ENCODE measurements at regions not wholly inside any gene's neighbourhood (a gene's known extent, or its start where the extent isn't known, plus 50 kb on each side); places are given as distances from the start of the nearest gene placed in this dataset.

DNA sequence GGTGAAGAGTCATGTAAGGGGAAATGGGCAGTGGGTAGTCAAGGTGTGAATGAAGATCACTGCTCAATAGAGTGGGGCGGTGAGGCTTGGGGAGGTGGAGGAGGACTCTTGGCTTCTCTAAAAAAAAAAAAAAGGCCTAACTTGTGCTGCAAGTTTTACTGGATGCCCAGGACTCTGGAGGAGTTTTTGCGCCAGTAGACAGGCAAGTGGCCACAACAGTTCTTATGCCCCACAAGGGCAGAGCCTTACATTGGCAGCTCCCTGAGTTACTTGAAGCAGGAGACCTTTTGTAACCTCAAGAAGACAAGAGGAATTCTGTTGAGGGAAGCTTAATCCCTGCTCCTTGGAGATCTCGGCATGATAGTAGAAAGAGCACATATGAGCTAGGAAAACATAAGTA lies 54.9 kb upstream of the PPP2R5A start:
- Histone ChIP-seq H3K36me3 (no peaks in the 10 kb centered on the region), H3K4me1 (replicated peaks) (no peaks in the 10 kb centered on the region), H3K27ac (no peak overlapping the region), H3K27me3 (replicated peaks; ENCODE audit: insufficient read depth) (no peaks in the 10 kb centered on the region), H3K9me3 (no peaks in the 10 kb centered on the region), H3K4me3 (no peak overlapping the region)
- 92% methylated on average over 3 of the region's 3 CpGs for WGBS
- no peak for DNase-seq (ENCODE audit: low spot score)
- TF ChIP-seq, protein P1, sequence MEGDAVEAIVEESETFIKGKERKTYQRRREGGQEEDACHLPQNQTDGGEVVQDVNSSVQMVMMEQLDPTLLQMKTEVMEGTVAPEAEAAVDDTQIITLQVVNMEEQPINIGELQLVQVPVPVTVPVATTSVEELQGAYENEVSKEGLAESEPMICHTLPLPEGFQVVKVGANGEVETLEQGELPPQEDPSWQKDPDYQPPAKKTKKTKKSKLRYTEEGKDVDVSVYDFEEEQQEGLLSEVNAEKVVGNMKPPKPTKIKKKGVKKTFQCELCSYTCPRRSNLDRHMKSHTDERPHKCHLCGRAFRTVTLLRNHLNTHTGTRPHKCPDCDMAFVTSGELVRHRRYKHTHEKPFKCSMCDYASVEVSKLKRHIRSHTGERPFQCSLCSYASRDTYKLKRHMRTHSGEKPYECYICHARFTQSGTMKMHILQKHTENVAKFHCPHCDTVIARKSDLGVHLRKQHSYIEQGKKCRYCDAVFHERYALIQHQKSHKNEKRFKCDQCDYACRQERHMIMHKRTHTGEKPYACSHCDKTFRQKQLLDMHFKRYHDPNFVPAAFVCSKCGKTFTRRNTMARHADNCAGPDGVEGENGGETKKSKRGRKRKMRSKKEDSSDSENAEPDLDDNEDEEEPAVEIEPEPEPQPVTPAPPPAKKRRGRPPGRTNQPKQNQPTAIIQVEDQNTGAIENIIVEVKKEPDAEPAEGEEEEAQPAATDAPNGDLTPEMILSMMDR (IDR thresholded peaks at IDR 0.05) = no peak
- TF ChIP-seq POLR2A (IDR thresholded peaks at IDR 0.05) (no peak), POLR2AphosphoS5 (IDR thresholded peaks at IDR 0.05) (no peak)
- intact Hi-C loops (cut with DNase I) = loop anchor here (5.0 kb wide), 1 partner anchor 57 kb away; the partner anchor contains the start of gene PPP2R5A

DNA sequence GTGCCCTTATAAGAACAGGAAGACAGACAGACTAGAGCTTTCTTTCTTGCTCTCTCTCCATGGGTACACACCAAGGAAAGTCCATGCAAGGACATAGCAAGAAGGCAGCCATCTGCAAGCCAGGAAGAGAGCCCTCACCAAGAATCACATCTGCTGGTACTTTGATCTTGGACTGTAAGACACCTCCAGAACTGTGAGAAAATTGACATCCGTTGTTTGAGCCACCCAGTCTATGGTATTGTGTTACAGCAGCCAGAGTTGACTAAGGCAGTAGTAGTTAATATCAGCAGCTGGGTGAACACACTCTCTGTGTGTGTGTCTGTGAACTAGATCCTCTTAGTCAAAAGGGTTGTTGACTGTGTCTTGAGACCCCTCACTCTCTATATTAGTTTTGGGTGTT lies 53.8 kb upstream of the PPP2R5A start:
- no peaks in the 10 kb centered on the region for H3K36me3 ChIP-seq
- 77% methylated on average over 1 of the region's 1 CpG for WGBS
- no peaks in the 10 kb centered on the region for H3K9me3 ChIP-seq
- H3K4me3 ChIP-seq = no peak overlapping the region
- intact Hi-C loops (cut with DNase I) = loop anchor here (5.0 kb wide), 1 partner anchor 56 kb away; the partner anchor contains the start of gene PPP2R5A
- TF ChIP-seq POLR2AphosphoS5 (IDR thresholded peaks at IDR 0.05) (no peak), POLR2A (IDR thresholded peaks at IDR 0.05) (no peak)
- no peak overlapping the region for H3K27ac ChIP-seq
- H3K27me3 ChIP-seq (replicated peaks; ENCODE audit: insufficient read depth) = no peaks in the 10 kb centered on the region
- H3K4me1 ChIP-seq (replicated peaks) = no peaks in the 10 kb centered on the region
- no peak for DNase-seq (ENCODE audit: low spot score)

DNA sequence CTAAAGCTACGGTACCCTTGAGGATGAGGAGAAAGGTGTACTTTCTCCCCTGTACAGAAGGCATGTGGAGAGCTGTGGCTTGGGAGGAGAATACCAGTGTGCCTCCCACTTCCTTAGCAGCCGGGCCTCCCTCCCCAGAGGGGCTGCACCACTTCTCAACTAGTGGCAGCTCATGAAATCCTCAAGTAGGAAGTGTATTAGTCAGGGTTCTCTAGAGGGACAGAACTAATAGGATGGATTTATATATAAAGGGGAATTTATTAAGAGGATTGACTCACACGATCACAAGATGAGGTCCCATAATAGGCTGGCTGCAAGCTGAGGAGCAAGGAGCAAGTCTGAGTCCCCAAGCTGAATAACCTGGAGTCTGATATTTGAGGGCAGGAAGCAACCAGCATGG lies 53.1 kb upstream of the PPP2R5A start:
- Histone ChIP-seq H3K4me1 (replicated peaks) (no peaks in the 10 kb centered on the region), H3K9me3 (no peaks in the 10 kb centered on the region), H3K27ac (no peak overlapping the region), H3K36me3 (no peaks in the 10 kb centered on the region), H3K27me3 (replicated peaks; ENCODE audit: insufficient read depth) (no peaks in the 10 kb centered on the region), H3K4me3 (no peak overlapping the region)
- WGBS = 79% methylated on average over 3 of the region's 3 CpGs
- no peak for DNase-seq (ENCODE audit: low spot score)
- TF ChIP-seq POLR2AphosphoS5 (IDR thresholded peaks at IDR 0.05) (no peak), POLR2A (IDR thresholded peaks at IDR 0.05) (no peak)
- TF ChIP-seq, protein P1 (IDR thresholded peaks at IDR 0.05) = no peak
- intact Hi-C loops (cut with DNase I) = loop anchor here (5.0 kb wide), 1 partner anchor 55 kb away; the partner anchor contains the start of gene PPP2R5A

DNA sequence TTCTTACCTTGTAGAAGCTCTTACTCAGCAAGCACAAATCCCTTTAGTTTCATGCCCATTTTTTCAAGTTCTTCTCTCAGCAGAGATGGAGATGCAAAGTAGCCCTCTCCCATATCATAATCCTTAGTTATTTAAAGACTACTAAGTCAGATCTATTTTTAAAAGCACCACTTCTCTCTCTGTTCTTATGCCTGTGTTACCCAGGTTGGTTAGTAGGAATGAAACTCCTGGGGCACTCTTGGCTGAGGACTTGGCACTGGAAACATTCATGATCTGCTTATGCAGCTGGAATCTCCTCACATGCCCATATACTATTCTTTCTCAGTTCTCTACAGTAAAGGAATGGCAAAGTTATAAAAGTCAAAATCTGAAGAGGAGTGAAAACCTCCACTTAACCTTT lies 51.9 kb upstream of the PPP2R5A start:
- Histone ChIP-seq H3K4me3 (no peak overlapping the region), H3K27me3 (replicated peaks; ENCODE audit: insufficient read depth) (no peaks in the 10 kb centered on the region), H3K36me3 (no peaks in the 10 kb centered on the region), H3K9me3 (no peaks in the 10 kb centered on the region), H3K27ac (no peak overlapping the region), H3K4me1 (replicated peaks) (no peaks in the 10 kb centered on the region)
- intact Hi-C loops (cut with DNase I) = loop anchor here (5.0 kb wide), 1 partner anchor 54 kb away; the partner anchor contains the start of gene PPP2R5A
- TF ChIP-seq, protein P1 (IDR thresholded peaks at IDR 0.05) = no peak
- TF ChIP-seq POLR2A (IDR thresholded peaks at IDR 0.05) = no peak
- TF ChIP-seq POLR2AphosphoS5 (IDR thresholded peaks at IDR 0.05) = no peak
- no peak for DNase-seq (ENCODE audit: low spot score)

DNA sequence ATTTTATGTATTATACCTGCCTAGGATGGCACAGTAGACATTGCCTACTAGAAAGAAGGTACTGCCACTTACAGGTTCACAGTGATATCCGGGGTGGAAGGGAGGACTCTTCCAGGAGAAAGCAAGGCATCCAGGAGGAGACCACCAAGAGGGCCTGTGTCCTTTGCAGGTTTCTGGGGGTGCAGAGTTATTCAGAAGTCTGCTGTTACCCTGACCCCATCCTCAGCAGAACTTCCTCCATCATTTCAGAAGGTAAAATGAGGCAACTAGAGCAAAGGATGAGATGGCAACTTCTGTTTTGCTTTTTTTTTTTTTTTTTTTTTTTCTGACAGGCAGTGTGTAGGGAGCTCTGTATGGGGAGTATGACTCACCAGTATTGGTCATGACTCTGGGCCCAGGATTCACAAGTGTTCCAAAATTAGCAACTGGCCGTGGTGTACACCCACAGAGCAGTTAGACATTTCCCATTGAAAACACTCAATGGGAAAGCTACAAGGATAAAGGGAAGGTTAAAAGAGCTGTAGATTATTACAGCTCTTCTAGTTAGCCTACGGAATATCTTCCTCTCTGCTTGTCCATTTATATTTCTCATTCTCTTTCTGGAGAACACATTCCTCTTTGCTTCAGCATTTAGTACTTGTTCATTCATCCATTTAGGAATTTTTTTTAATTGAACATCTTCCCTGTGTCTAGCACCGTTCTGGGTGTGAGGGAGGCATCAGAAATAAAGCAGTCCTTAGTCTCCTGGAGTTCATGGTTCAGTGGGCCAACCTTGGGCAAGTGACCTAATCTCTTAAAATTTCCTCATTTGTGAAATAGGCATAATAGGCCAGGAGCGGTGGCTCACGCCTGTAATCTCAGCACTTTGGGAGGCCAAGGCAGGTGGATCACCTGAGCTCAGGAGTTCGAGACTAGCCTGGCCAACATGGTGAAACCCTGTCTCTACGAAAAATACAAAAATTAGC lies 50.5 kb upstream of the PPP2R5A start:
- no peak overlapping the region for H3K27ac ChIP-seq
- H3K9me3 ChIP-seq = no peaks in the 10 kb centered on the region
- intact Hi-C loops (cut with DNase I) = loop anchor here (5.0 kb wide), 1 partner anchor 53 kb away; the partner anchor contains the start of gene PPP2R5A
- no peaks in the 10 kb centered on the region for H3K4me1 ChIP-seq (replicated peaks)
- no peak overlapping the region for H3K4me3 ChIP-seq
- TF ChIP-seq POLR2A (IDR thresholded peaks at IDR 0.05) (no peak), POLR2AphosphoS5 (IDR thresholded peaks at IDR 0.05) (no peak)
- TF ChIP-seq, protein P1 (IDR thresholded peaks at IDR 0.05) = no peak
- DNase-seq (ENCODE audit: low spot score) = no peak
- H3K27me3 ChIP-seq (replicated peaks; ENCODE audit: insufficient read depth) = no peaks in the 10 kb centered on the region
- no peaks in the 10 kb centered on the region for H3K36me3 ChIP-seq
- 83% methylated on average over 8 of the region's 8 CpGs for WGBS

Data from prostate gland (tissue), 2 donors.